Kidney tubule cell (primary cell): ENCODE measurements at regions not wholly inside any gene's neighbourhood (a gene's known extent, or its start where the extent isn't known, plus 50 kb on each side); places are given as distances from the start of the nearest gene placed in this dataset.
"Not testable (repeated sequence)": the region's sequence is repeated elsewhere in the genome, so short reads cannot be mapped to it uniquely, and the experiment has no call there.

Source experiments
- DNase-seq: peaks from one replicate; pipeline ENCODE4 v3.0.0-alpha.2; 2018; ENCODE audit warnings: low spot score

DNA sequence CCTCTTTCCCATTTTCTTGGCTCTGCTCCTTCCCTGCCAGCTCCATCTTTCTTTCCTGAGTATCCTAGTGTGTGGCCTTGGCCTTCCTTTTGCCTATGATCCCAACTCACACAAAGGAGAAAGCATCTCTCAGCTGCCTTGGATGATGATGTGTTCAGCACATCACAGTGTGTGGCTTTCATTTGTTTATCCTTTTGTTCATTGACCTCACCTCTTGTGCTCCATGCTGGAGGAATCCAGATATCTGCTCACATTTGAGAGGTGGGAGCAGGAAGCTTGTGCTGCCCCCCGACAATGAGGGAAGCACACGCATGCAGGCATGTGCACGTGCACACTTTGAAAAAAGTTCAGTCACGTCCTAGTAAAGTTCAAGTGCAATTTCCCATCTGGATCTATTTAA, 131.0 kb downstream of the SMIM20 start:
- DNase-seq, result no peak

DNA sequence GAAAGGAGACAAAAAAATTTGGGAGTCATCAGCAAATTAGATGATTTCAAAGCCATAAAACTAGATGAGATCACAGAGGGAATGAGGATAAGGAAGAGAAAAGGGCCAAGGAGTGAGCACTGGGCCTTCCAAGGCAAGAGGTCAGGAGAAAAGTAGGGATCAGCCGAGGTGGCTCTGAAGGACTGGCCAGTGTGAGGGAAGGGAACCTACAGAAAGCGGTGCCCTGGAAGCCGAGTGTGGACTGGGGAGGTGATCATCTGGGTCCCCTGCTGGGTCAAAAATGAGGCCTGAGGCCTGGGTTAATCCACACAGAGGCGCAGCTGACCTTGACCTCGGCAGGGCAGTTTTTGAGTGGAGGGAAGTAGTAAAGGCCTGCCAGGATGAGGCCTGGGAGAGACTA, 133.8 kb downstream of the SMIM20 start:
- no peak for DNase-seq

DNA sequence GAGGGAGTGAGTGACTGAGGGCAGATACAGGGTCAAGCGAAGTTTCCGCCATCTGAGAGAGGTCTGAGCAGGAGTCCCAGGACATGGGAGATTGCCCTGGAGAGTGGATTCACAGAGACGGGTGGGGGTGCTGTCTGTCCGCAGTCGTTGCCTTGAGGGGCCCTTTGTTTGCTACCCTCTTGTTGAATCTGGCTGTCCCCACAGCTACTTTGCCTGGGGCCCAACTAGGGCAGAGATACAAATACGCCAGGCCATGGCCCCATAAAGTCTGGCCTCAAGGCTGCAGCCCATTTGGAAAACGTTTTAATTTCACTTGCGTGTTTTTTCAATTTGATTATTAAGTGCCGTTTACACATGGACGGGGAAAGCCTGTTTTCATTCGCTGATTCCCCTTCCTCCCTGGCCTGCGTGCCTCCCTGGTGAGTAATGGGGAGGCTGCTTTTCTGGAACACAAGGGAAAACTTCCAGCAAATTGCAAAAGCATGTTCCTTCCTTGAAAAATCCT, 134.4 kb downstream of the SMIM20 start:
- DNase-seq, result peak; percentile 33

DNA sequence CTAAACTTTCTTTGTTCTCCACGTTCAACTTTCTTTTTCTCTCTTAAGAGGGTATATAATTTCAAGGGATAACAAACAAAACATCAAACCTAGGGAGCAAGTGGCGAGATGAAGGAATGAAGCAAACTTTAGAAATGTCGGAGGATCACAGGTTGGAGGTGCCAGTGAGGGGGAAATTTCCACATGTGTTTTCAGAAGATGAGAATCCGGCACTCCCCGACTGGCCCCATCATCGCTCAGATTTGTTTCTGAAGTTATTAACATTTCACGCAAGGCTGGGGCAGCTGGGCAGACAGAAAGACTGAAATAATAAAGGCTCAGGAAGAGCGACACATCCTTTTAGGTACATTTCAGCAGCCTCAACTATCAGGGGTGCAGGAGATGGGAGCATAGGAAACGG, 134.9 kb downstream of the SMIM20 start:
- no peak for DNase-seq

DNA sequence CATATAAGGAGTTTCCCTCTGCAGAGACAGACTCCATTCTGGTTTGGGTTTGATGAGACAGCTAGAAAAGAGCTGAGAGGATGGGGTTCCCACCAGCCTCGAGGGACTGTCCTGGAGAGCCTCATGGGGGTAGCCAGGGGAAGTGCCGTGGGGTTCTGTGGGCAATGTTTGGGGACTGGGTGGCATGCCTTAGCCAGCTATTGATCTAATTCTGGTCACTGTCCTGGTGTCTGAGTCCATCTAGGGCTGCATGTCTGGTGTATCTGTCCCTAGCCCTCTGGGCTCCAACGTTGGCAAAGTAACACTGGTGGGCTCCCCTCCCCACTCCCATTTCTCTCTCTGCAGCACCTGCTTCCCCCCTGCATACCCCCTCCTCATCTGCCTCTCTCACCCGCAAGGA, 135.4 kb downstream of the SMIM20 start:
- DNase-seq, result no peak

DNA sequence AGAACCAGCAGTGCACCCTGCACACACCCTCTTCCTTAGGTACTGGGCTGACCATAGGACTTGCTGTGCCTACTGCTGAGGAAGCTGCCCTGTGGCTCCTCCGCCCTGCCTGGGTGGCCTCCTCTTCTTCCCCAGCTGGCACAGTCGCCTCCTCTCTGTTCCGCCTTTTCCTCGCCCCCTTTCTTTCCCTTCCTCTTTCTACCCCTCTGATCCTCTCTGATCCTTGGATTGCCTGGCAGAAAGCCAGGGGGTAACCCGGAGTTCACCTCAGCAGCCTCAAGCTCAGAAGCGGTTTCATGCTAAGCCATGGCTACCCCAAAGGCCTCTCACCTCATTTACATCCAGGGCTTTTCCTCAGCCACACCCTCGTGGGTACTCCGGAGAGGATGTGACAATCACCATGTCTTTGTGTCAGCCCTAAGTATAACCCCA, 136.2 kb downstream of the SMIM20 start:
- no peak for DNase-seq

DNA sequence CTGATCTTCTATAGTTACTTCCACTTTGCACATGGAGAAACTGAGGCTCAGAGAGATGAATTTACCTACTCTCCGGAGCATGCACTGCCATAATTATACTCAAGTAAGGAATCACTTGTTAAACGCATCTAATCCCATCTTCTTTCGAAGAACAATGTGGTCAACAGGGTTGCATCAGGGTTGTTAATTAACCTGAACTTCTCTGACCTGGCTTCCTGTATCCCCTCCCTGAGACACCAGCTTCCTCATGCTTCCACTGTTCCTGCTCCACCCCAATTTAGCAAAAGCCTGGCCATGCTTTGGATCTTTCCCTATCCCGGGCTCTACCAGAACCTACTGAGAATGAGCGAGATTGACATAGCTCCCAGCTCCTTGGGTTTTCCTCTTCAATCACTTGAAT, 136.7 kb downstream of the SMIM20 start:
- DNase-seq, result peak; percentile 63

DNA sequence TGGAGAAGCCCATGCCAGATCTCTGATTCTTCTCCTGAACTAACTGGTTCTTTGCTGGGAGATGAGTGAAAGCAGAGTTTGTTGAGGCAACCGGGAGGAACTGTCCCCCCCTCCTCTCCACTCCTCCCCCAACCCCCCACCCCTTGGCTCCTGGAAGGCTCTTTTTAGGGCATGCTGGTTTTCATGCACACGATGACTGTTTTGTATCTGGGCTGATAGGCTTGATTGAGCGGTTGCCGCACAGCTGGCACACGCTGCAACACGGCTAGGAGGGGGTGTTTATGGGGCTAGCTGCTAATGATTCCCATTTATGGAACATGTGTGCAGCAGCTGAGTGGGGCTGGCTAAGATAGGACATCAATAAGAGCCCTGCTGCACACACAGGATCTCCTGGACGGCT, 137.2 kb downstream of the SMIM20 start:
- DNase-seq, result peak; percentile 21

DNA sequence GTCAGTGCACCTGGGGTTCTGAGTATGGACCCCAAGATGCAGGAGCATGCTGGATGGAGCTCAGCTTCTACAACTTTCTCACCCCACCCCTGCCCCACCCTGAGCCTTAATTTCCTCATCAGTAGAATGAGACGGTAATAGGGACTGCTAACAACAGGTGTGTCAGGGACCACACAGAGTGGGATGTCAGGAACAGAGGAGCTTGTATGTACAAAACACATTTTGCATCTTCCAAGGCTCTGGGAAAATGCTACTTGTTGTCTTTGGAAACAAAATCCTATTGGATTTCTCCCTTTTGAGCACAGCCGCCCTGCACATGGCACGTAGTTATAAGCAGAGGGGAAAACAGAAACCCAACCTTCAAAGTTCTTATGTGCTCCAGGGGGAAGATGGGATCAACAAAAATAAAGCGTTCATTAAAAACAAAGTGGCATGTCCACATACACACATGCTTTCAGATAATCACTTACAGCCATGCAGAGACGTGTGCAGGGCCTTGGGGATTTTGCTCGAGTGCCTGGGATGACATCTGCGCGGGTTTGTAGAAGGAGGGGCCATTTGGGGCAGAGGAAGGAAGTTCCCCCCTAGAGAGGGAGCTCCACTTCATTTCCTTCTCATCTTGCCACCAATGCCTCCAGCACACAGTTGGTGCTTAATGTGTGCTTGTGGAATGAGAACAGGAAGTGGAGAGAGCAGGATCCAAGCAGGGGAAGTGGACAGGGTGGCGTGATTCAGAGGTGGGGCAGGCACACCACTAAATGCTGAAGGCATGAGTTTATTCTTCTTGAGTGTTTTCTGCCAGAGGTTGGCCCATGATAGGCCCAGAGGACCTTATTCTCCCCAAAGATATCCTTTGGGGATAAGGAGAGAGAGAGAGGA, 138.9 kb downstream of the SMIM20 start:
- no peak for DNase-seq

DNA sequence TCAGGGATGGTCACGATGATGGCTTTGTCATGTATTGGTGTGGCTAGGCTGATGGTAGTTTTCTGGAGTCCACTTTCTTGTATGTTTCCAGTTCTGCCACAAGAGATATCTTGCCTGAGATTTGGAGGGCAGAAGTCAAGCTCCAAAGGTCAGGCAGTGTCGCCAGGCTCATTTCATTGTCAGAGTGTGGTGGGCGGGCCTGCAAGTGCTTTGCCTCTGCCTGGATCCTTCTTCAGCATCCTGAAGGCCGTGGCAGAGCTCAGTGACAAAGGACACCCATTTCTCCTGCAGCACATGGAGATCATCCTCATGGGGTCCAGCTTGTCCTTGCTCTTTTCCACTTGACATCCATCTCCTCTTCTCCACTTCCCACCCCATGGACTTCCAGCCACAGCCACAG, 139.7 kb downstream of the SMIM20 start:
- DNase-seq, result no peak

DNA sequence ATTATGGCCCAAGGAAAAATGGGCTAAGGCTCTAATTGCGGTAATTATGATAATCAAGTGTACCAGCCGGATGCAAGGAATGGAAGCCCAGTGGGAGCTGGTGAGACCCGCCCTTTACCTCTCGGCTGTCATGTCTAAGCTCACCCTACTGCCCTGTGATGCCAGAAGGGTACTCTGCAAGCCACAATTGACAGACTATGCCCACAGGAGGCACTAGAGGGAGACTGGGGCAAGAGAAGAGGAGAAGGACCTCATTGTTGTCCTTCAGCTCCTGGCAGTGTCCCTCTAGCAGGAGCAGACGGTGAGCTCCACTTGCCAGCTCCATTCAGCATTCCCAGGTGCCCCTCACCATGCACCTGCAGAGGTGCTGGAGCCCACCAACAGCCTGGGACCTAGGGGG, 141.8 kb downstream of the SMIM20 start:
- DNase-seq, result no peak

DNA sequence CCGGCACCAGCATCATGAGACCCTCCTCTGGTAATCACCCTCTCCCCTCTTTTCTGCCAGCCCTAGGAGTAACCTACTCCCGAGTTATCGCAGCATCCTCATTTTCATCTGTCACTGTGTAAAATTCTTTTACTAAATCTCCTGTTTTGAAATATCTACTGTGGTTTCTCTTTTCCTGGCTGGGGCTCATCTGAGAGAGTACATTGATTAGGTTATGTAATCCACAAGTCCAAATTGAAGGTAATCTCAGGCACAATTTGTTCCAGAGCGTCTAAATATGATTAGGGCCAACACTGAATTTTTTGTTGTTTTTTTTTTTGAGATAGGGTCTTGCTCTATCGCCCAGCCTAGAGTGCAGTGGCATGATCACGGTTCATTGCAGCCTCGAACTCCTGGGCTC, 142.4 kb downstream of the SMIM20 start:
- no peak for DNase-seq

DNA sequence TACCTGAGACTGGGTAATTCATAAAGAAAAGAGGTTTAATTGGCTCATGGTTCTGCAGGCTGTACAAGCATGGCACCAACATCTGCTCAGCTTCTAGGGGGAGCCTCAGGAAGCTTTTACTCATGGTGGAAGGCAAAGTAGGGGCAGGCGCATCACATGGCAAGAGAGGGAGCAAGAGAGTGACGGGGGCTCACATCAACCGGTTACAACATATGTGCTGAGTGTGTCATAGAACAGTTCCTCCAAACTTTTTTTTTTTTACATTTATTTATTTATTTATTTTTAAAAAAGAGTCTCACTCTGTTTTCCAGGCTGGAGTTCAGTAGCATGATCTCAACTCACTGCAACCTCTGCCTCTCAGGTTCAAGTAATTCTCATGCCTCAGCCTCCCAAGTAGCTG, 143.8 kb downstream of the SMIM20 start:
- not testable (repeated sequence) for DNase-seq

DNA sequence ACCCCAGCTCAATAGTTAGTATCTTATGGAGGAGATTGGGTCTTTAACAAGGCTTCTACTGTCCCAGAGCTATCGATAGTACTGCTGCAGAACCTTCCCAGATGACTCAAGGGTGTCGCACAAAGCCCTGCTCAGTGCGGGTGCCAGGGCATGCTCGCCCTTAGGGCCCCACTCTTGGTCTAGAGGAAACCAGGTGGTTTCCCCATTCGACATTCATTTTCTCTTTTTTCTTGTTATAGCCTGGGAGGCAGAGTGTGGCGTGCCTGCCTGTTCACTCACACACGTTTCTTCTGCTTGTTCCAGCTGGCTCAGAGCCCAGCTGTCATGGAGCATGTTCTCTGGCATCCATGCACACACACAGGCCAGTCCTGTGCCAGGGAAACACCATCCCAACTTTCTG, 144.5 kb downstream of the SMIM20 start:
- peak; percentile 62 for DNase-seq

DNA sequence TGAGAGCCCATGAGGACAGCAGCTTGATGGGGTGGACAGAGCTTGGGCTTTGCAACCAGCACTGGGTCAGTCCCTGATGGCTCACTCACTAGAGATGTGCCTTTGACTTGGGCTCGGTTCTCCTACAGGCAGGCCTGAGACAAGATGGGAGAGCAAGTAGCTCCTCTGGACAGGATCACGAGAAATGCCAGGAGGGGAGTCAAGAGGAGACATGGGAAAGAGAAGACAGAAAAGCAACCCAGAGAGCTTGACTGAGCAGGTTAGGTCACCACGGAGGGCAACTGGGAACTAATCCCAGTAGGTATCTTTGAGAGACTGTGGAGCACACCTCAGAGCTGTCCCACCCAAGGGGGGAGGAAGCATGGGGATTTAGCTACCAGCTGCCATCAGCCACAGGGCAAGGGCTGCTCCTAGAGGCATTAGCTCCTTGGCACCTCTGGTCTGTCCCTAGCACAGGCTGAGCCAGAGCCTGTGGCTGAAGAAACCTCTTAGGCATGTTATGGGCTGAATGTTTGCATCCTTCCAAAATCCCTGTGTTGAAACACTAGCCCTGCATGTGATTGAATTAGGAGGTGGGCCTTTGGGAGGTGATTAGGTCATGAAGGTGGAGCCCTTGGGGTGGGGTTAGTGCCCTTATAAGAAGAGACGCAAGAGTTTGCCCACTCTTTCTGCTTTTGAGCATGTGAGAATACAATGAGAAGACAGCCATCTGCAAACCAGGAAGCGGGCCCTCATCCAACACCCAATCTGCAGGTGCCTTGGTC, 145.6 kb downstream of the SMIM20 start:
- DNase-seq, result no peak

DNA sequence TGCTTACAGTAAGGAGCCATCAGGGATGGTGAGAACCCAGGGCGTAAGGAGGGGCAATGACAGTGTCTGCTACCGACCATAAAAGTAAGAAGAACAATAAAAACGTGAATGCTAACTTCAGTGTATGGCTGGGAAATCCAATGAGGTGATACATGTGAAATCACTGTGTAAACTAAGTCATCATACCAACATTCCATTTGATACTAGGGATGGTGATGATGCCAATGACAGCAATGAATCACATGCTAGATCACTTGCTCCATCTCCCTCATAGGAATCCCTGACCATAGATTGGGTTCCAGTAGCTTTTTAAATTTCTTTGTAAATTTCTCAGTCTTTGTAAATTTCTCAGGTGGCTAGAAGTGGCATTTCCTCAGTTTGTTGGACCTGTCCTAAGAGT, 146.3 kb downstream of the SMIM20 start:
- peak; percentile 64 for DNase-seq

DNA sequence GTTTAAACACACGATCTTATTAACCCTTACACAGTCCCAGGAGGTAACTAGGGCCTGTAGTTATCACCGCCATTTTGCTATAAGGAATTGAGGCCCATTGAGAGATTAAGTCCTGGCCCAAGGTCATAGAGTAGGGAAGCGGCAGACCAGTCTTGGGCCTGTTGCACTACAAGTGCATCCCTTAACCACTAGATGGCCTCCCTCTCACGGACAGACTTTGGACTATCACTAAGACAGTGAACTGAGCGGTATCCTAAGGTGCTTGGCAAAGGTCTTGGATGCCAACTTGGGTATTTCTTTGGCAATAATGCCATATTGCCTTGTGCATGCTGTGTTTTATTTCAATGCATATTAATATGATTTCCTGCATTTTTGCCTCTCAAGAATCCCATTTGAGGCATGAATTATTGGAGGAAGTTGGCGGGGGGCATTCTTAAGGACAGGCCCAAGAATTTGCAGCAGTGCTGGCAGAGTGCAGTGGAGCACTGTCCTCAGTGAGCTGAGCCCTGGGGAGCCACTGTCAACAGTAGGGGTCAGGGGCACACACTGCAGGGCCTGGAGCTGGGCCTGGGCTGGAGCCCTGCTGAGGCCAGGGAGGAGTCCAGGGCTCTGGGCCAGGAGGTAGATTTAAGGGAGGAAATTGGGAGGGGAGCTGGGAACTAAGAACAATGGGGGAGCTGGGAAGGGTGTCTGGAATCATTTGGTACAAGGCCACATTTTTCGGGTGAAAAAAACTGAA, 147.4 kb downstream of the SMIM20 start:
- peak; percentile 60 for DNase-seq

DNA sequence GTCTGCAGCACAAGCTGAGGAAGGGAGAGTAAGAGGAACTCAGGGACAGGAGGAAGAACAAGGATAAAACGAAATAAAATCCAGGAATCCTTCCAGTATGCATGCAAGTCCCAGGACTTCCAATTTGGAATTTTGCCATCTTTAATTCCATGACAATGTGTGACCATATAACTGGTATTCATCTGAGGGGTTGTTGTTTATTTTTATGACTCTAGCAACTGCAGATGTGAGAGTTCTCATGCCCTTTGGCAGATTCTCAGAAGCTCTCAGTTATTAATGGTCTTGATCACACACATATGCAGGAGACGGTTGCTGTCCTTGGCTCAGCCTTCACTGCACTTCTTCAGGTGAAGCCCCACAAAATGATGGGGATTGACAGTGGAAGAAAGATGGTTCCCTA, 148.2 kb downstream of the SMIM20 start:
- DNase-seq, result no peak

DNA sequence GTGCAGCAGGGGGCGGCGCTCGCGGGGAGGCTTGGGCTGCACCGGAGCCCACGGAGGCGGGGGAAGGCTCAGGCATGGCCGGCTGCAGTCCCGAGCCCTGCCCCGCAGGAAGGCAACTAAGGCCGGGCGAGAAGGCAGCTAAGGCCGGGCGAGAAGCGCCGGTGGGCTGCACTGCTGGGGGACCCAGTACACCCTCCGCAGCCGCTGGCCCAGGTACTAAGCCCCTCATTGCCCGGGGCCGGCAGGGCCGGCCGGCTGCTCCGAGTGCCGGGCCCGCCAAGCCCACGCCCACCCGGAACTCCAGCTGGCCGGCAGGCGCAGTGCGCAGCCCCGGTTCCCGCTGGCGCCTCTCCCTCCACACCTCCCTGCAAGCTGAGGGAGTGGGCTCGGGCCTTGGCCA, 150.0 kb downstream of the SMIM20 start:
- not testable (repeated sequence) for DNase-seq

DNA sequence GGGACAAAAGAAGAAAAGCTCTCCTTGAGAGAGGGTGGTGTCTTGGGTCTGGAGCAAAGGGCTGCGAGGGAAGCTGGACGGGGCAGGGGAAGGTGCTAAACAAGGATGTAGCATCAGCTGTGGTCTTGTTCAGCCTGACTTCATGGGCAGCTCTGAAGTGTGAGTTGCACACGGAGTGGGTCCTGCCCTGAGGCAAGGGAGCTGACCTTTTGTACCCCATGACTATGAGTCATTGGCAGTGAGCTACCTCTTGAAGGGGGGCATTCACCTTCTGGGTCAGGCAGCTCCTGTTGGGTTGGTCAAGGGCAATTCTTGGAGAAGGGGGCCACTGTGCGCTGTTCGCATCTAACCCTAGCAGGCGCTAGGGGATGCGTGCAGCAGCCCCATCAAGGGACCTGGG, 151.8 kb downstream of the SMIM20 start:
- DNase-seq, result peak; percentile 43

DNA sequence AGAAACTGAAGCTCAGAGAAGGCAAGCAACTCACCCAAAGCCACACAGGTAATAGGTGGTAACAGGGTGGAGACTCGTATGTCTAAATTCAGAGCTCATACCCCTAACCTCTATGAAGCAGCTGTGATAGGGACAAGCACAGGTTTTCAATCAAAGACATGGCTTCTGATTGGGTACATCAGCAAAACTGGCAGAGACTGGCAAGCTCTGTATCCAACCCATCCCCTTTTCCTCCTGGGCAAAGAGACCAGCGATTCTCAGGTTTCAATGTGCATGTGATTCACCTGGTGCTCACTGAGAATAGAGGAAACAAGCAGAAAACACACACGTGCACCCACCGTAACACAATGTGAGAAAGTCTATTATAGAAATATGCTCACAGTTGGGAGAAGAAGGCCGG, 153.0 kb downstream of the SMIM20 start:
- DNase-seq, result peak; percentile 59

DNA sequence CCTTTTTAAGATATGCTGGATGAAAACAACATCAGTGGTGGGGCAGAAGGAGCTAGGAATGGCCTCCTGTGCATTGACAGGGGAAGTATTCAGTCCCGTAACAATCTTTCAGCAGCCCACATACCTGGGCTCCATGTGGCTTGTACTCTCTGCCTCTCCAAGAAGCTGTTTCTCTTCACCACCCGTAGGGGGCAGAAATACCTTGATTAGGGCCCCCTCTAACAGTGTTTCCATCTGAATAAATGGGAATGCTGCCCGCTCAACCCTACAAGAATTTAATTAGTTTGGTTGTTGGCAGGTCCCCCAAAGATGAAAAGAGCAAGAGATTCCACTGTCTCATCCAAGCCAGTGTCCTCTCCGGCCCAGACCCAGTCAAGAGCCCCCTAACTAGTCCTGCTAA, 155.2 kb downstream of the SMIM20 start:
- DNase-seq, result peak; percentile 40
